ENCODE measurements at regions not wholly inside any gene's neighbourhood (a gene's known extent, or its start where the extent isn't known, plus 50 kb on each side); places are given as distances from the start of the nearest gene placed in this dataset.

GRCh38 chr1:157262422-157262821 lies 124.2 kb upstream of the ETV3 start:
- TF ChIP-seq CTCF (IDR thresholded peaks at IDR 0.05): no peak
- TF ChIP-seq POLR2A (IDR thresholded peaks at IDR 0.05): no peak

Data from testis (tissue), 2 donors.